Sigmoid colon (tissue), 3 donors: ENCODE measurements at regions not wholly inside any gene's neighbourhood (a gene's known extent, or its start where the extent isn't known, plus 50 kb on each side); places are given as distances from the start of the nearest gene placed in this dataset.

Experiments used
- POLR2A ChIP-seq, 2 donors: fragments of 450-650 bp; IDR thresholded peaks; one replicate each; pipeline ENCODE4 v1.6.1; 2016; ENCODE audit warnings: antibody characterized with exemption in 2 of 2, mild to moderate bottlenecking in 2 of 2, moderate library complexity in 2 of 2
- TF ChIP-seq, protein P1 (sequence below), 4 experiments: fragments of 450-650 bp in 3 of 4; fragments of 200-600 bp in 1 of 4; IDR thresholded peaks; one replicate each; pipeline ENCODE4 v1.5.1; 2016 to 2019; ENCODE audit warnings: antibody characterized with exemption in 4 of 4, mild to moderate bottlenecking in 3 of 4, moderate library complexity in 2 of 4

DNA sequence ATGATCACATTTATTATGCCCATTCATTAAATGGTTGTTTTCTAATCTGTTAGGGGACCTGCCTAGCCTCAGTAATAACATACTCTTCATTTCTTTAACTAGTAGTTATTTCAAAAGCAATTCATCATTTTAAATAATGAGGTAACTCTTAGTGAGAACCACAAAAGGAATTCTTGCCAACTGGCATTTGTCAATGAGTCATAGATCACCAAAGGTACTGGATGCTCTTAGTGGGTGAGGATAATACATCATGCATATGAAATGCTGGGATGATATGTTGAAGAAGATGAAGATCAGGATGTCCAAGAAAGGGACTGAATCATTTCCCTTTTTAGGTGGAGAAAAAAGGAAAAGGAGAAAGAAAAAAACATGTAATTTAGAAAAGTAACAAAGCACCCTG is 826.2 kb upstream of the DDX18 start:
- TF ChIP-seq POLR2A (IDR thresholded peaks at IDR 0.05), result no peak
- TF ChIP-seq, protein P1, sequence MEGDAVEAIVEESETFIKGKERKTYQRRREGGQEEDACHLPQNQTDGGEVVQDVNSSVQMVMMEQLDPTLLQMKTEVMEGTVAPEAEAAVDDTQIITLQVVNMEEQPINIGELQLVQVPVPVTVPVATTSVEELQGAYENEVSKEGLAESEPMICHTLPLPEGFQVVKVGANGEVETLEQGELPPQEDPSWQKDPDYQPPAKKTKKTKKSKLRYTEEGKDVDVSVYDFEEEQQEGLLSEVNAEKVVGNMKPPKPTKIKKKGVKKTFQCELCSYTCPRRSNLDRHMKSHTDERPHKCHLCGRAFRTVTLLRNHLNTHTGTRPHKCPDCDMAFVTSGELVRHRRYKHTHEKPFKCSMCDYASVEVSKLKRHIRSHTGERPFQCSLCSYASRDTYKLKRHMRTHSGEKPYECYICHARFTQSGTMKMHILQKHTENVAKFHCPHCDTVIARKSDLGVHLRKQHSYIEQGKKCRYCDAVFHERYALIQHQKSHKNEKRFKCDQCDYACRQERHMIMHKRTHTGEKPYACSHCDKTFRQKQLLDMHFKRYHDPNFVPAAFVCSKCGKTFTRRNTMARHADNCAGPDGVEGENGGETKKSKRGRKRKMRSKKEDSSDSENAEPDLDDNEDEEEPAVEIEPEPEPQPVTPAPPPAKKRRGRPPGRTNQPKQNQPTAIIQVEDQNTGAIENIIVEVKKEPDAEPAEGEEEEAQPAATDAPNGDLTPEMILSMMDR (IDR thresholded peaks at IDR 0.05), result no peak
